GM12874 (cell line): ENCODE measurements at regions not wholly inside any gene's neighbourhood (a gene's known extent, or its start where the extent isn't known, plus 50 kb on each side); places are given as distances from the start of the nearest gene placed in this dataset.

ENCODE experiments used
- TF ChIP-seq, protein P1 (sequence below): IDR thresholded peaks from 2 replicates; pipeline ENCODE4 v1.5.1; 2011; ENCODE audit warnings: low read depth, mild to moderate bottlenecking, control low read depth, low read length, moderate library complexity; ENCODE audit not compliant: insufficient read depth

DNA sequence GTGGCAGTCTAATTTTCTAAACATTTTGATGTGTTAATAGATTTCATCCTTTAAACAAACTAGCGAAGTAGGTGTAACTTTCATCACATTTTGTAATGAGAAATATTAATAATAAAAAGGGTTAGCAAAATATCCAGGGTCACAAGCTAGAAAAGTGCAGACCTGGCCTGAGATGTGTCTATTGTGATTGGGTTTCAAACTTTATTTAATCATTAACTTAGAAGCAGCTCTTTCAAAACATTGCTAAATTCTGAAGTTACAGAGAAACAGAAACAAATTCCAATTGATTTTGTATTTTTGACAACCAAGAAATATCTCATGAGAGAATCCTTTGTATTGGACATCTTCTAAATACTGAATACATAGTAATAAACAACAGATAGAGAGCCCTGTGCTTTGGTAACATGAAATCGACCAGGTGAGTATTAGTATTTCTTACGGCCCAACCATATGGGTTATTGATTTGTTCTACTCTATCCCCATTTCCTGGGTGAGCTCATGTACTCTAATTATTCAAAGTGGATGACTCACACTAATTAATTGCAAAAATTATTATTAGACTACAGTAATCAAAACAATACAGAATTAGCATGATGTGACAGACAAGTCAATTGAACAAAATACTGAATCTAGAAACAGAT, 1093.8 kb upstream of the AGA start:
- TF ChIP-seq, protein P1, sequence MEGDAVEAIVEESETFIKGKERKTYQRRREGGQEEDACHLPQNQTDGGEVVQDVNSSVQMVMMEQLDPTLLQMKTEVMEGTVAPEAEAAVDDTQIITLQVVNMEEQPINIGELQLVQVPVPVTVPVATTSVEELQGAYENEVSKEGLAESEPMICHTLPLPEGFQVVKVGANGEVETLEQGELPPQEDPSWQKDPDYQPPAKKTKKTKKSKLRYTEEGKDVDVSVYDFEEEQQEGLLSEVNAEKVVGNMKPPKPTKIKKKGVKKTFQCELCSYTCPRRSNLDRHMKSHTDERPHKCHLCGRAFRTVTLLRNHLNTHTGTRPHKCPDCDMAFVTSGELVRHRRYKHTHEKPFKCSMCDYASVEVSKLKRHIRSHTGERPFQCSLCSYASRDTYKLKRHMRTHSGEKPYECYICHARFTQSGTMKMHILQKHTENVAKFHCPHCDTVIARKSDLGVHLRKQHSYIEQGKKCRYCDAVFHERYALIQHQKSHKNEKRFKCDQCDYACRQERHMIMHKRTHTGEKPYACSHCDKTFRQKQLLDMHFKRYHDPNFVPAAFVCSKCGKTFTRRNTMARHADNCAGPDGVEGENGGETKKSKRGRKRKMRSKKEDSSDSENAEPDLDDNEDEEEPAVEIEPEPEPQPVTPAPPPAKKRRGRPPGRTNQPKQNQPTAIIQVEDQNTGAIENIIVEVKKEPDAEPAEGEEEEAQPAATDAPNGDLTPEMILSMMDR = no peak

DNA sequence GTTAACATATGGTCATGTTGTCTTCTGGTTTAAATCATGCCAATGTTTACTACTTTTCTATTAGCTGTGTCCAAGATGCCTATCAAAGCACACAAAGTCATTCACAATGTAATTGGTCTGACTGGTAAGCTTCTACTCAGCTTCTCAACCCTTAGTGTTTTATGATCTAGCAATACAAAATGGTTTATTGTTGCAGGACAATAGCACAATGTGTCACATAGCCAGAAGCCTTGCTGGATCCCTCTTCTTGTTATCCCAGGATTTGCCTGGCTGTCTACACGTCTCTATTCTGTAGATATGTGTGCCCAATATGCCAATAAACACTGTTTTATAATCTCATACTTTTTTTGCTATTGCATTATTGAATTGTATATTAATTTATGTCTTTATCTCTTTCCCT, 1111.0 kb upstream of the AGA start:
- TF ChIP-seq, protein P1 = no peak

DNA sequence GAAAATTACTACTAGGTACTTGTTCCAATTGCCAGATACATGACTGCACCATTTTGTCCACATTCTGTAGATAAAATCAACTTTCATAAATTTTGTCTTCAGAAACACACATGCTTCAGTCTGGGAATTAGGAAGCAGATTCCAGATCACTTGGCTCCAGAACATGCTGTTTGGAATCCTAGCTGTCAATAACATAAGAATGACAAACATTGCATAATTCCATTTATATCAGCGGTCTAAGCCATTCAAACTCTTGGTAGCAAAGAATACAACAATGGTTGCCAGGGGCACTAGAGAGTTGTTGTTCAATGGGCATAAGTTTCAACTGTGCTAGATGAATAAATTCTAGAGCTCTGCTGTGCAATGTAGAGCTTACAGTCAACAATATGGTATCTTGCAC, 1112.1 kb upstream of the AGA start:
- TF ChIP-seq, protein P1 = no peak

DNA sequence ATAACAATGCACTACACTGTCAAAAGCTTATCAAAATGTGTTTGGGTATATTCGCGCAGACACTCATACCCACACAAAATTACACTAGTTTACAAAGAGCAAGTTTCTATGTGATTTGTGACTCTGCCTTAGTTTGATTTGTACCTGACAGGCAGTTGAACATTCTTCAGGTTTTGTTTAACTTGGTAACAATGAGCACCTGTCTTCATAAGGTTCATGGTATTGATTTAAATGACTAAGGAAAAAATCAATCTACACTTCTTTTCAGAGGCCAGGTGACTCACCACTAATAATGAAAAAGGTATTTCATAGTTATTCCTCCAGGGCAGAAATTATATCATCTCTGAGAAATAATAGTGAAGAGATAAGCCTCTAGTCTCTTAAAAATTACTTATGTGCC, 1114.6 kb upstream of the AGA start:
- TF ChIP-seq, protein P1 = no peak

DNA sequence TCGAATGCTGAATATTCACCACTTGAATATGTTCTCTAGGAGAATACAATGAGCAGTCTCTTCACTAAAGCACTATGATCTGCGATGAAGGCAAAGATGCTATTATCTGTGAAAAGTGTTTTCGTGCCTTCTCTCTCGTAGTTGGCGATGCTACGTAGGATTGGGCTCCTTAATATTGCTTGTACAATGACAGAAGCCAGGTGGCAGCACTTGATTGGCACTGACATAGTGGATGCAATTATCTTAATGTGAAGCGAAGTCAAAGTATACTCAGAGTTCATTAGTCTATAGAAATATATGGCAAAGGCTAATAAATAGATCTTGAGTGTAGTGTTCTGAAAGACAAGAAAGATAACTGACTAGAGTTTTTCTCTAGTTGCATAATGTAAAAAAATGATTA, 1135.7 kb upstream of the AGA start:
- TF ChIP-seq, protein P1 = no peak

DNA sequence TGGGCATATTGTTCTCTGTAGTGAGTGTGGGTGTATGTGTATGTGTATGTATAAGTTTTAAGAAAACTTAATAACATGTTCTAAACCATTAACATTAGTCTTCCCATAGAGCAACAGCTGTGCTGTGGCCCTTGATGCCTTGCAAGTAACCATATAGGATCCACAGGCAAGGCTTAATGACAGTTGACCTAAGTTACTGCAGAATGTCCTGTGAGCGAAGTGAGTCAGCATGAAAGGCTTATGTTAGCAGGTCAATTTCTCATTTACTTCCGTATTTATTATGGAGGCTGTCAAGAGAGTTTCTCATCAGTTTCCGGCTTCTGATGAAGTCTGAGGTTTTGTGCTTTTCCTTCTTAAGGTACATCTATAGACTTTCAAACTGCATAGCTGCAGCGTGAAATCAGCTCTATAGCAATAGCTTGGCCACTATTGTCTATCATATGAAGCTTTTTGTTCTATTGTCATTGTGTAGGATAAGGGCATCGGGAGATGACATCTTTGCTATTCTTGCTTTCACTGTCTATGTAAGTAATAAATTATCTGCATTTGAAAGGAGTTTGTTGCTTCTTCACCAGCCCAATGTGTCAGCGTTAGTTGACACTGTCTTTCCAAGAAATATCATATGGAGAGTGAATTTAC, 1153.4 kb upstream of the AGA start:
- TF ChIP-seq, protein P1 = no peak

DNA sequence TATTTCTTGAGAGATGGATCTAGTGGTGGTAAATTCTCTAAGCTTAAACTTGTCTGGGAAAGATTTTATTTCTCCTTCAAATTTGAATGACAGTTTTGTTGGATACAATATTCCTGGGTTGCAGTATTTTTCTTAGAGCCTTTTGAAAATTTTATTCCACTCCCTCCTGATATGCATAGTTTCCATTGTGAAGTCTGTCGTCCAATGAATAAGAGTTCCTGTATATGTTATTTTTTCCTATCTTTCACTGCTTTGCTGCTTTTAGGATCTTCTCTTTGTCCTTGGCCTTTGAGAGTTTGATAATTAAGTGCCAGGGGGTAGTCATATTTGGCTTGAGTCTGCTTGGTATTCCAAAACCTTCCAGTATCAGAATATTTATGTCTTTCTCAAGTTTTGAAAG, 1156.4 kb upstream of the AGA start:
- TF ChIP-seq, protein P1 = no peak
